Gastrocnemius medialis (tissue), 4 donors: ENCODE measurements at regions not wholly inside any gene's neighbourhood (a gene's known extent, or its start where the extent isn't known, plus 50 kb on each side); places are given as distances from the start of the nearest gene placed in this dataset.

ENCODE experiments used
- POLR2A ChIP-seq, 2 donors: fragments of 450-650 bp; IDR thresholded peaks; one replicate each; pipeline ENCODE4 v1.6.1; 2017; ENCODE audit warnings: antibody characterized with exemption in 2 of 2, mild to moderate bottlenecking in 2 of 2, moderate library complexity in 2 of 2
- TF ChIP-seq, protein P1 (sequence below), 5 experiments: fragments of 450-650 bp in 3 of 5; fragments of 200-600 bp in 2 of 5; sonication (generic) in 2 of 5; IDR thresholded peaks in 4 of 5; conservative IDR thresholded peaks in 1 of 5; 1 replicate in 4 of 5; 2 replicates in 1 of 5; pipeline ENCODE4 v1.5.1; 2016 to 2019; ENCODE audit warnings: antibody characterized with exemption in 5 of 5, mild to moderate bottlenecking in 3 of 5, moderate library complexity in 3 of 5

DNA sequence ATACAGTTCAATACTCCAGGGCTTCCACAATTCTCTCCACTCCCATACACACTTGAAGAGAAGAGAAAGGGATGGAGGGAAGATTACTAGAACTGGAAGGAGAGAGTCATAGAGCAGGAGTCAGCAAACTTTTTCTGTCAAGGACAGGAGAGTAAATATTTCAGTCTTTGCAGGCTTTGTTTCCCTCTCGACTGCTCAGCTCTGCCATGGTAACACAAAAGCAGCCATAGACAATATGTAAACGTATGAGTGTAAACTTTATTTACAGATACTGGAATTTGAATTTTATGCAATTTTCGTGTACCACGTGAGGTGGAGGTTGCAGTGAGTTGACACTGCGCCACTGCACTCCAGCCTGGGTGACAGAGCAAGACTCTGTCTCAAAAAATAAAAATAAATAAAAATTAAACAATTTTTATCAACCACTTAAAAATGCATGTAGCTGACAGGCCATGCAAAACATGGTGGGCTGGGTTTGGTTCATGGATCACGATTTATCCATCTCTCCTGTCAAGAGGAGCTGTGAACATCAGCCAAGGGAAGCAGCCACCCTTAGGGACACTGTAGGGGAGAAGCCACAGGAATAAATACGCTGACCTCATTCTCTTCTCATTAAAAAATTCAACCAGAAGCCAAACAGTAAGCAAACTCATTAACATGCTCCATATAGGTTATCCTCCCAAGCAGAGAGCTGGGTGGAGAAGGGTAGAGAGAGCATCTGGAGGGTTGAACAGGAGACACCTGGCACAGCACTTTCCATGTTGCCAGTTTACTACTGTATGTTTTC is 266.4 kb upstream of the FN1 start:
- TF ChIP-seq, protein P1, sequence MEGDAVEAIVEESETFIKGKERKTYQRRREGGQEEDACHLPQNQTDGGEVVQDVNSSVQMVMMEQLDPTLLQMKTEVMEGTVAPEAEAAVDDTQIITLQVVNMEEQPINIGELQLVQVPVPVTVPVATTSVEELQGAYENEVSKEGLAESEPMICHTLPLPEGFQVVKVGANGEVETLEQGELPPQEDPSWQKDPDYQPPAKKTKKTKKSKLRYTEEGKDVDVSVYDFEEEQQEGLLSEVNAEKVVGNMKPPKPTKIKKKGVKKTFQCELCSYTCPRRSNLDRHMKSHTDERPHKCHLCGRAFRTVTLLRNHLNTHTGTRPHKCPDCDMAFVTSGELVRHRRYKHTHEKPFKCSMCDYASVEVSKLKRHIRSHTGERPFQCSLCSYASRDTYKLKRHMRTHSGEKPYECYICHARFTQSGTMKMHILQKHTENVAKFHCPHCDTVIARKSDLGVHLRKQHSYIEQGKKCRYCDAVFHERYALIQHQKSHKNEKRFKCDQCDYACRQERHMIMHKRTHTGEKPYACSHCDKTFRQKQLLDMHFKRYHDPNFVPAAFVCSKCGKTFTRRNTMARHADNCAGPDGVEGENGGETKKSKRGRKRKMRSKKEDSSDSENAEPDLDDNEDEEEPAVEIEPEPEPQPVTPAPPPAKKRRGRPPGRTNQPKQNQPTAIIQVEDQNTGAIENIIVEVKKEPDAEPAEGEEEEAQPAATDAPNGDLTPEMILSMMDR (IDR thresholded peaks at IDR 0.05 in 4 of 5, conservative IDR thresholded peaks at IDR 0.05 in 1 of 5) = no peak
- TF ChIP-seq POLR2A (IDR thresholded peaks at IDR 0.05) = no peak
